ENCODE measurements at regions not wholly inside any gene's neighbourhood (a gene's known extent, or its start where the extent isn't known, plus 50 kb on each side); places are given as distances from the start of the nearest gene placed in this dataset.

- no peak overlapping the region for H3K4me3 ChIP-seq
- intact Hi-C loops (cut with DNase I): no loop called here
- 81% methylated on average over 2 of the region's 2 CpGs for WGBS
- no peak overlapping the region for H3K27ac ChIP-seq (replicated peaks in 1 of 4)
- no peaks in the 10 kb centered on the region for H3K27me3 ChIP-seq
- H3K9me3 ChIP-seq: peaks cover 0 to 21% (median 9%) of the 10 kb centered on the region in 4 donors
- H3K4me1 ChIP-seq: no peaks in the 10 kb centered on the region
- no peaks in the 10 kb centered on the region for H3K36me3 ChIP-seq
- DNase-seq (ENCODE audit: extremely low spot score): no peak
- TF ChIP-seq CTCF (IDR thresholded peaks at IDR 0.05) (no peak), POLR2A (IDR thresholded peaks at IDR 0.05; ENCODE audit: low read depth) (no peak), POLR2AphosphoS5 (IDR thresholded peaks at IDR 0.05) (no peak), EP300 (IDR thresholded peaks at IDR 0.05) (no peak)
These were observed 369.1 kb downstream of the S1PR1 start for GRCh38 chr1:101605878-101606277.

- no peak for TF ChIP-seq POLR2A (IDR thresholded peaks at IDR 0.05; ENCODE audit: low read depth)
- no peak for TF ChIP-seq CTCF (IDR thresholded peaks at IDR 0.05)
- TF ChIP-seq EP300 (IDR thresholded peaks at IDR 0.05): no peak
- TF ChIP-seq POLR2AphosphoS5 (IDR thresholded peaks at IDR 0.05): no peak
- no peaks in the 10 kb centered on the region for H3K4me1 ChIP-seq
- H3K36me3 ChIP-seq: no peaks in the 10 kb centered on the region
- intact Hi-C loops (cut with DNase I): no loop called here
- no peak overlapping the region for H3K27ac ChIP-seq (replicated peaks in 1 of 4)
- no peak overlapping the region for H3K4me3 ChIP-seq
- peaks cover 0 to 22% (median 9%) of the 10 kb centered on the region in 4 donors for H3K9me3 ChIP-seq
- DNase-seq (ENCODE audit: extremely low spot score): no peak
- H3K27me3 ChIP-seq: no peaks in the 10 kb centered on the region
These were observed 376.7 kb downstream of the S1PR1 start for GRCh38 chr1:101613546-101613945.

- H3K4me1 ChIP-seq: no peaks in the 10 kb centered on the region
- H3K27me3 ChIP-seq: no peaks in the 10 kb centered on the region
- intact Hi-C loops (cut with DNase I): no loop called here
- no peak overlapping the region for H3K27ac ChIP-seq (replicated peaks in 1 of 4)
- DNase-seq (ENCODE audit: extremely low spot score): no peak
- no peaks in the 10 kb centered on the region for H3K36me3 ChIP-seq
- peaks cover 0 to 4% (median 0%) of the 10 kb centered on the region in 4 donors for H3K9me3 ChIP-seq
- 93% methylated on average over 5 of the region's 5 CpGs for WGBS
- no peak overlapping the region for H3K4me3 ChIP-seq
- no peak for TF ChIP-seq CTCF (IDR thresholded peaks at IDR 0.05)
- TF ChIP-seq POLR2AphosphoS5 (IDR thresholded peaks at IDR 0.05): no peak
- TF ChIP-seq POLR2A (IDR thresholded peaks at IDR 0.05; ENCODE audit: low read depth): no peak
- no peak for TF ChIP-seq EP300 (IDR thresholded peaks at IDR 0.05)
These were observed 377.8 kb downstream of the OLFM3 start for GRCh38 chr1:101618900-101619299.

GRCh38 chr1:101632548-101633272 is 364.0 kb downstream of the OLFM3 start:
- no peak for TF ChIP-seq POLR2AphosphoS5 (IDR thresholded peaks at IDR 0.05)
- TF ChIP-seq EP300 (IDR thresholded peaks at IDR 0.05): no peak
- TF ChIP-seq CTCF (IDR thresholded peaks at IDR 0.05): no peak
- no peak for TF ChIP-seq POLR2A (IDR thresholded peaks at IDR 0.05; ENCODE audit: low read depth)
- 56% methylated on average over 5 of the region's 5 CpGs for WGBS

GRCh38 chr1:101645810-101646209 is 350.9 kb downstream of the OLFM3 start:
- H3K27me3 ChIP-seq: no peaks in the 10 kb centered on the region
- intact Hi-C loops (cut with DNase I): no loop called here
- no peaks in the 10 kb centered on the region for H3K4me1 ChIP-seq
- H3K4me3 ChIP-seq: no peak overlapping the region
- no peak overlapping the region for H3K27ac ChIP-seq (replicated peaks in 1 of 4)
- H3K36me3 ChIP-seq: no peaks in the 10 kb centered on the region
- no peak for TF ChIP-seq CTCF (IDR thresholded peaks at IDR 0.05)
- TF ChIP-seq EP300 (IDR thresholded peaks at IDR 0.05): no peak
- TF ChIP-seq POLR2A (IDR thresholded peaks at IDR 0.05; ENCODE audit: low read depth): no peak
- no peak for TF ChIP-seq POLR2AphosphoS5 (IDR thresholded peaks at IDR 0.05)
- WGBS: 57% methylated on average over 2 of the region's 2 CpGs
- no peaks in the 10 kb centered on the region for H3K9me3 ChIP-seq
- no peak for DNase-seq (ENCODE audit: extremely low spot score)

More at GRCh38 chr1:101632548-101633272, 364.0 kb downstream of the OLFM3 start:
- Histone ChIP-seq H3K36me3 (no peaks in the 10 kb centered on the region), H3K9me3 (no peaks in the 10 kb centered on the region), H3K4me3 (no peak overlapping the region), H3K27me3 (no peaks in the 10 kb centered on the region), H3K4me1 (no peaks in the 10 kb centered on the region), H3K27ac (replicated peaks in 1 of 4) (no peak overlapping the region)
- DNase-seq (ENCODE audit: extremely low spot score): no peak
- intact Hi-C loops (cut with DNase I): no loop called here
